SK-N-SH treated with all-trans-retinoic acid at 6 μM for 48 hours (cell line): ENCODE measurements at regions not wholly inside any gene's neighbourhood (a gene's known extent, or its start where the extent isn't known, plus 50 kb on each side); places are given as distances from the start of the nearest gene placed in this dataset.

Source experiments
- ARNTL ChIP-seq: fragments of 450-650 bp; formaldehyde crosslinking; IDR thresholded peaks from 2 replicates; pipeline ENCODE4 v1.5.0; 2020; ENCODE audit warnings: low read depth, mild to moderate bottlenecking, moderate library complexity, borderline replicate concordance
- CSDC2 ChIP-seq: fragments of 250-450 bp; sonication (Bioruptor Pico); IDR thresholded peaks from 2 replicates; pipeline ENCODE4 v1.5.0; 2020; ENCODE audit warnings: mild to moderate bottlenecking, moderate library complexity
- ESRRG ChIP-seq: fragments of 250-450 bp; sonication (Bioruptor Pico); IDR thresholded peaks from 2 replicates; pipeline ENCODE4 v1.6.1; 2021; ENCODE audit warnings: mild to moderate bottlenecking
- ISL1 ChIP-seq: fragments of 250-450 bp; sonication (Bioruptor Pico); IDR thresholded peaks from 2 replicates; pipeline ENCODE4 v2.1.2; 2022; ENCODE audit warnings: mild to moderate bottlenecking, moderate library complexity
- SNAI2 ChIP-seq: fragments of 250-450 bp; sonication (Bioruptor Pico); IDR thresholded peaks from 2 replicates; pipeline ENCODE4 v1.5.0; 2020; ENCODE audit warnings: mild to moderate bottlenecking, moderate library complexity
- TCF4 ChIP-seq: fragments of 250-450 bp; sonication (Bioruptor Pico); IDR thresholded peaks from 2 replicates; pipeline ENCODE4 v1.8.0; 2021; ENCODE audit warnings: mild to moderate bottlenecking, moderate library complexity, borderline replicate concordance
- TOX ChIP-seq: fragments of 250-450 bp; sonication (Bioruptor Pico); IDR thresholded peaks from 2 replicates; pipeline ENCODE4 v1.8.0; 2021; ENCODE audit warnings: mild to moderate bottlenecking, moderate library complexity, borderline replicate concordance
- ZFP3 ChIP-seq: fragments of 250-450 bp; sonication (Bioruptor Pico); IDR thresholded peaks from 2 replicates; pipeline ENCODE4 v1.5.0; 2020; ENCODE audit warnings: mild to moderate bottlenecking, moderate library complexity
- ZNF565 ChIP-seq: fragments of 450-650 bp; formaldehyde crosslinking; conservative IDR thresholded peaks from 2 replicates; pipeline ENCODE4 v1.5.0; 2020; ENCODE audit warnings: low read depth, mild to moderate bottlenecking, moderate library complexity
- ZNF70 ChIP-seq: fragments of 450-650 bp; formaldehyde crosslinking; IDR thresholded peaks from 2 replicates; pipeline ENCODE4 v1.5.0; 2020; ENCODE audit warnings: mild to moderate bottlenecking, moderate library complexity
- TF ChIP-seq, protein P1 (sequence below): fragments of 250-450 bp; sonication (Bioruptor Pico); IDR thresholded peaks from 2 replicates; pipeline ENCODE4 v1.8.0; 2020; ENCODE audit warnings: mild to moderate bottlenecking, moderate library complexity, borderline replicate concordance
- TF ChIP-seq, protein P2 (sequence below): fragments of 250-450 bp; sonication (Bioruptor Pico); IDR thresholded peaks from 2 replicates; pipeline ENCODE4 v1.8.0; 2021; ENCODE audit warnings: low read depth, mild to moderate bottlenecking, moderate library complexity, borderline replicate concordance

DNA sequence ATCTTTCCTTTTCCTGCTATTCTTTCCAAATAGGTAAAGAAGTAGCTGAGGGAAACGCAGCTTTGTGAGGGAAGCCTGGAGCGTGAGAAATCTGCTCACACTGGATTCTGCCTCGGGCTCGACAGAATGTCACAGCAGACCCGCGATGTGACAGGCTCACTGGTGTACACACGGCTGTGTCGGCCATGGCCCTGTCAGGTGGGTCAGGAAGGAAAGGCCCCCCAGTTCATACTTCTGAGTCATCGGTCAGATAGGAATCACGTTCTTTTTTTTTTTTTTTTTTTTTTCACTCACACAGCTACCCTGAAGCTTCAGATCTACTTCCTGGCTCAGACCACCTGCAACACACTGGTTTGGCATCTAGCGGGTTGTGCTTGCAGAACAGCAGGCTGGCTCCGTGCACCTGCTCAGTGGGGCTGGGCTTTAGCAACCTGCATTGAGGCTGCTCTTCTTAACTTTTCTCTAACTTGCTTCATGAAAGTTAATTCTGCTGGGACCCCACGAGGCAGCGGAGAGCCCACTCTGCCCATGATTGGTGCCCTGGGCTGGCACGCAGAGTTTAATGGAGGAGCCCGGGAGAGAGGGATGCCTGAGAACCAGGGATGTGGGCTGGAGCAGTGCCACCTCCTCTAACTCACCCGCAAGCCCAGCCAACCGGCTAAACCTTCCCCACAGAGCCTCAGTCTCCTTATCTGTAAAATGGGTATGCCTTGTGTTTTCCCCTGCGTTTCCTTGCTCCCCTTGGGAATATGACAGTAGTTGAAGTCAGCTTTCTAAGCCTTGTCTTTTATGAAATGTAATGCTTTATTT, 61.5 kb upstream of the FNDC1 start:
- TF ChIP-seq SNAI2 (no peak), ISL1 (CRISPR knock-in tag) (no peak), ARNTL (CRISPR knock-in tag) (no peak), ZFP3 (no peak), ZNF565 (CRISPR knock-in tag) (no peak), CSDC2 (CRISPR knock-in tag) (no peak), TCF4 (no peak), TOX (CRISPR knock-in tag) (no peak), ZNF70 (CRISPR knock-in tag) (no peak), ESRRG (CRISPR knock-in tag) (no peak)
- TF ChIP-seq, protein P1, sequence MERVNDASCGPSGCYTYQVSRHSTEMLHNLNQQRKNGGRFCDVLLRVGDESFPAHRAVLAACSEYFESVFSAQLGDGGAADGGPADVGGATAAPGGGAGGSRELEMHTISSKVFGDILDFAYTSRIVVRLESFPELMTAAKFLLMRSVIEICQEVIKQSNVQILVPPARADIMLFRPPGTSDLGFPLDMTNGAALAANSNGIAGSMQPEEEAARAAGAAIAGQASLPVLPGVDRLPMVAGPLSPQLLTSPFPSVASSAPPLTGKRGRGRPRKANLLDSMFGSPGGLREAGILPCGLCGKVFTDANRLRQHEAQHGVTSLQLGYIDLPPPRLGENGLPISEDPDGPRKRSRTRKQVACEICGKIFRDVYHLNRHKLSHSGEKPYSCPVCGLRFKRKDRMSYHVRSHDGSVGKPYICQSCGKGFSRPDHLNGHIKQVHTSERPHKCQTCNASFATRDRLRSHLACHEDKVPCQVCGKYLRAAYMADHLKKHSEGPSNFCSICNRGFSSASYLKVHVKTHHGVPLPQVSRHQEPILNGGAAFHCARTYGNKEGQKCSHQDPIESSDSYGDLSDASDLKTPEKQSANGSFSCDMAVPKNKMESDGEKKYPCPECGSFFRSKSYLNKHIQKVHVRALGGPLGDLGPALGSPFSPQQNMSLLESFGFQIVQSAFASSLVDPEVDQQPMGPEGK = no peak
- TF ChIP-seq, protein P2, sequence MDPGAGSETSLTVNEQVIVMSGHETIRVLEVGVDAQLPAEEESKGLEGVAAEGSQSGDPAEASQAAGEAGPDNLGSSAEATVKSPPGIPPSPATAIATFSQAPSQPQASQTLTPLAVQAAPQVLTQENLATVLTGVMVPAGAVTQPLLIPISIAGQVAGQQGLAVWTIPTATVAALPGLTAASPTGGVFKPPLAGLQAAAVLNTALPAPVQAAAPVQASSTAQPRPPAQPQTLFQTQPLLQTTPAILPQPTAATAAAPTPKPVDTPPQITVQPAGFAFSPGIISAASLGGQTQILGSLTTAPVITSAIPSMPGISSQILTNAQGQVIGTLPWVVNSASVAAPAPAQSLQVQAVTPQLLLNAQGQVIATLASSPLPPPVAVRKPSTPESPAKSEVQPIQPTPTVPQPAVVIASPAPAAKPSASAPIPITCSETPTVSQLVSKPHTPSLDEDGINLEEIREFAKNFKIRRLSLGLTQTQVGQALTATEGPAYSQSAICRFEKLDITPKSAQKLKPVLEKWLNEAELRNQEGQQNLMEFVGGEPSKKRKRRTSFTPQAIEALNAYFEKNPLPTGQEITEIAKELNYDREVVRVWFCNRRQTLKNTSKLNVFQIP = no peak
